ENCODE measurements at regions not wholly inside any gene's neighbourhood (a gene's known extent, or its start where the extent isn't known, plus 50 kb on each side); places are given as distances from the start of the nearest gene placed in this dataset.

GRCh38 chr17:49914096-49914490 is 54.9 kb upstream of the DLX4 start (continued):
- TF ChIP-seq ZNF687 (IDR thresholded peaks at IDR 0.05): no peak
- no peak for TF ChIP-seq SMC3 (IDR thresholded peaks at IDR 0.05; ENCODE audit: borderline replicate concordance, low read length)
- TF ChIP-seq ATF2 (IDR thresholded peaks at IDR 0.05; ENCODE audit: low read length): no peak
- no peak for TF ChIP-seq KDM1A (IDR thresholded peaks at IDR 0.05; ENCODE audit: borderline replicate concordance)
- no peak for TF ChIP-seq ETV6 (conservative IDR thresholded peaks at IDR 0.05 in 1 of 2, IDR thresholded peaks at IDR 0.05 in 1 of 2; ENCODE audit: borderline replicate concordance in 1 of 2, low read depth in 1 of 2)
- no peak for TF ChIP-seq IRF4 (IDR thresholded peaks at IDR 0.05; ENCODE audit: low read depth, low read length)
- no peak for TF ChIP-seq PBX3 (IDR thresholded peaks at IDR 0.05; ENCODE audit: insufficient replicate concordance, low read depth, low read length)
- TF ChIP-seq NBN (IDR thresholded peaks at IDR 0.05): no peak
